ENCODE measurements at regions not wholly inside any gene's neighbourhood (a gene's known extent, or its start where the extent isn't known, plus 50 kb on each side); places are given as distances from the start of the nearest gene placed in this dataset.

- TF ChIP-seq CTCF (IDR thresholded peaks at IDR 0.05) (no peak), EP300 (IDR thresholded peaks at IDR 0.05) (no peak), POLR2AphosphoS5 (IDR thresholded peaks at IDR 0.05) (no peak), POLR2A (IDR thresholded peaks at IDR 0.05; ENCODE audit: low read depth) (no peak)
- intact Hi-C loops (cut with DNase I) = no loop called here
These were observed 124.8 kb upstream of the ST8SIA2 start for GRCh38 chr15:92268900-92269299.

DNA sequence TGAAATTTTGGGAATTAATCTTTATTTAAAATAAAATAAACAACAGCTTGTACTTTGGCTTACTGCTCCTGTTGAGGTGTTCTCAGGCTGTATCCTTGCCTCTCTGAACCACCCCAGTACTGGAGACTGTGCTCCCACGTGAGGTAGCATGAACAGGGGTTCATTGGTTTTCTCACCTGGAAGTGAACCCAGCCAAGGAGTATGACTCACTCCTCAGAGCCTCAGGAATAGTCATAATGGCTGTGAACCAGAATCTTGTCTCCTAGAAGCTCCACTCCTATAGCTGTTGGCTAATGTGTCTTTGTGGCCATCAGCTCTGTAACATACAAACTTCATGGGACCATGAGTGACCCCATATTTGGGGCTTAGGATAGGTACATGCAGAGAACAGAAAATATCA, 122.5 kb upstream of the ST8SIA2 start:
- no peak for DNase-seq (ENCODE audit: extremely low spot score)
- no CpG with 5 or more reads among the region's 1 CpG for WGBS
- Histone ChIP-seq H3K4me1 (no peaks in the 10 kb centered on the region), H3K4me3 (no peak overlapping the region), H3K27me3 (peaks cover 0 to 33% (median 0%) of the 10 kb centered on the region in 4 donors), H3K27ac (replicated peaks in 1 of 4) (no peak overlapping the region), H3K9me3 (no peaks in the 10 kb centered on the region), H3K36me3 (no peaks in the 10 kb centered on the region)
- TF ChIP-seq POLR2AphosphoS5 (IDR thresholded peaks at IDR 0.05) (no peak), POLR2A (IDR thresholded peaks at IDR 0.05; ENCODE audit: low read depth) (no peak), CTCF (IDR thresholded peaks at IDR 0.05) (no peak), EP300 (IDR thresholded peaks at IDR 0.05) (no peak)
- intact Hi-C loops (cut with DNase I) = loop anchor here (10.0 kb wide), 1 partner anchor 444 kb away; no protein-coding TSS in a partner anchor

More at GRCh38 chr15:92268900-92269299, 124.8 kb upstream of the ST8SIA2 start:
- H3K4me3 ChIP-seq = no peak overlapping the region
- DNase-seq (ENCODE audit: extremely low spot score) = no peak
- H3K27me3 ChIP-seq = peaks cover 0 to 28% (median 0%) of the 10 kb centered on the region in 4 donors
- H3K4me1 ChIP-seq = no peaks in the 10 kb centered on the region
- H3K9me3 ChIP-seq = no peaks in the 10 kb centered on the region
- 76% methylated on average over 3 of the region's 3 CpGs for WGBS
- no peaks in the 10 kb centered on the region for H3K36me3 ChIP-seq
- no peak overlapping the region for H3K27ac ChIP-seq (replicated peaks in 1 of 4)

- Histone ChIP-seq H3K36me3 (no peaks in the 10 kb centered on the region), H3K9me3 (no peaks in the 10 kb centered on the region), H3K4me1 (no peaks in the 10 kb centered on the region), H3K4me3 (no peak overlapping the region), H3K27ac (replicated peaks in 1 of 4) (no peak overlapping the region), H3K27me3 (peaks cover 0 to 24% (median 0%) of the 10 kb centered on the region in 4 donors)
- TF ChIP-seq POLR2A (IDR thresholded peaks at IDR 0.05; ENCODE audit: low read depth) (no peak), CTCF (IDR thresholded peaks at IDR 0.05) (no peak), EP300 (IDR thresholded peaks at IDR 0.05) (no peak), POLR2AphosphoS5 (IDR thresholded peaks at IDR 0.05) (no peak)
- no peak for DNase-seq (ENCODE audit: extremely low spot score)
- intact Hi-C loops (cut with DNase I) = loop anchor here (10.0 kb wide), 1 partner anchor 443 kb away; no protein-coding TSS in a partner anchor
- 83% methylated on average over 1 of the region's 1 CpG for WGBS
These were observed 121.6 kb upstream of the ST8SIA2 start for GRCh38 chr15:92272106-92272505.

DNA sequence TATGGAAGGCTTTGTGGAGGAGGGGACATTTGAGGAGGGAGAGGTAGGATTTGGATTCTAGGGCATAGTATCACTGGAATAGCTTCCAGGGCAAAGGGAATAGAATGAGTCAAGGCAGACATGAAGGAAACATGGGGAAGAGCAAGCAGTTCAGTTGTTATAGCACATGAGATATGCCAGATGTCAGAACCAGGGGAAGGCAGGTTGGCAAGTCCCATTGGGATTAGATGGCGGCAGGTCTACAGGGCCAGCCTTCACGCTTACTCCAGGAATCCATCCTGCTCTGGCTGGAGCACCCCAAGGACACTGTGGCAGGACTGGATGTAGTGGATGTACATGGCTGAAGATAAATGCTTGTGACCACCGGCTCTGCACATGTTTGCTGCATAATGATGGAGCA, 120.4 kb upstream of the ST8SIA2 start:
- 84% methylated on average over 2 of the region's 3 CpGs for WGBS
- Histone ChIP-seq H3K9me3 (no peaks in the 10 kb centered on the region), H3K4me3 (no peak overlapping the region), H3K4me1 (no peaks in the 10 kb centered on the region), H3K27ac (replicated peaks in 1 of 4) (no peak overlapping the region), H3K36me3 (no peaks in the 10 kb centered on the region), H3K27me3 (peaks cover 0 to 15% (median 0%) of the 10 kb centered on the region in 4 donors)
- TF ChIP-seq POLR2A (IDR thresholded peaks at IDR 0.05; ENCODE audit: low read depth) = no peak
- TF ChIP-seq CTCF (IDR thresholded peaks at IDR 0.05) = no peak
- TF ChIP-seq POLR2AphosphoS5 (IDR thresholded peaks at IDR 0.05) = no peak
- TF ChIP-seq EP300 (IDR thresholded peaks at IDR 0.05) = no peak
- intact Hi-C loops (cut with DNase I) = loop anchor here (10.0 kb wide), 1 partner anchor 442 kb away; no protein-coding TSS in a partner anchor
- DNase-seq (ENCODE audit: extremely low spot score) = peak; percentile 84

GRCh38 chr15:92273723-92274122, 120.0 kb upstream of the ST8SIA2 start:
- no peak for DNase-seq (ENCODE audit: extremely low spot score)
- Histone ChIP-seq H3K4me3 (no peak overlapping the region), H3K4me1 (no peaks in the 10 kb centered on the region), H3K9me3 (no peaks in the 10 kb centered on the region), H3K27ac (replicated peaks in 1 of 4) (no peak overlapping the region), H3K36me3 (no peaks in the 10 kb centered on the region), H3K27me3 (peaks cover 0 to 15% (median 0%) of the 10 kb centered on the region in 4 donors)
- intact Hi-C loops (cut with DNase I) = loop anchor here (10.0 kb wide), 1 partner anchor 441 kb away; no protein-coding TSS in a partner anchor
- TF ChIP-seq POLR2A (IDR thresholded peaks at IDR 0.05; ENCODE audit: low read depth) = no peak
- WGBS = 19% methylated on average over 6 of the region's 6 CpGs
